A673 (cell line): ENCODE measurements at regions not wholly inside any gene's neighbourhood (a gene's known extent, or its start where the extent isn't known, plus 50 kb on each side); places are given as distances from the start of the nearest gene placed in this dataset.

Source experiments
- BruUV-seq: library from RNA; stranded (reverse); fragments of 400-500 nt; replicated peaks from 2 replicates; lab custom pipeline; 2021; lab: Mats Ljungman, UMichigan
- CTCF ChIA-PET: fragments of 300-600 bp; sonication (Branson Sonifier 250); formaldehyde crosslinking; loops from one replicate; lab custom pipeline; 2022; ENCODE audit warnings: antibody characterized with exemption; lab: Charles Lee
- POLR2A ChIA-PET: fragments of 300-600 bp; sonication (Branson Sonifier 250); formaldehyde crosslinking; loops from one replicate; lab custom pipeline; 2022; ENCODE audit warnings: antibody characterized with exemption; ENCODE audit not compliant: low non-redundant PET; lab: Charles Lee
- DNase-seq: peaks from one replicate; pipeline ENCODE4 v3.0.0-alpha.2; 2015; ENCODE audit warnings: low spot score
- H3K27ac ChIP-seq: fragments of 200-600 bp; sonication (generic); 2 replicates; pipeline ENCODE4 v1.5.1; 2016; ENCODE audit warnings: mixed run types, low read depth, mild to moderate bottlenecking, mixed read lengths, antibody characterized with exemption, low read length; ENCODE audit not compliant: poor library complexity, severe bottlenecking
- H3K27me3 ChIP-seq: fragments of 200-600 bp; sonication (generic); replicated peaks from 2 replicates; pipeline ENCODE4 v1.6.1; 2017; ENCODE audit warnings: mixed run types, low read depth, mild to moderate bottlenecking, mixed read lengths, antibody characterized with exemption, low read length; ENCODE audit not compliant: insufficient read depth, poor library complexity
- H3K36me3 ChIP-seq: fragments of 200-600 bp; sonication (generic); 2 replicates; pipeline ENCODE4 v1.6.1; 2016; ENCODE audit warnings: mixed run types, mild to moderate bottlenecking, mixed read lengths, antibody characterized with exemption, low read length; ENCODE audit not compliant: insufficient read depth, poor library complexity, severe bottlenecking
- H3K4me1 ChIP-seq: fragments of 200-600 bp; sonication (generic); 2 replicates; pipeline ENCODE4 v1.6.1; 2017; ENCODE audit warnings: mixed run types, mild to moderate bottlenecking, mixed read lengths, antibody characterized with exemption, low read length; ENCODE audit not compliant: insufficient read depth, poor library complexity, severe bottlenecking
- H3K4me3 ChIP-seq: fragments of 200-600 bp; sonication (generic); 2 replicates; pipeline ENCODE4 v1.5.1; 2016; ENCODE audit warnings: low read depth, mixed run types, mild to moderate bottlenecking, mixed read lengths, low read length; ENCODE audit not compliant: poor library complexity, severe bottlenecking
- H3K9me3 ChIP-seq: fragments of 200-600 bp; sonication (generic); 2 replicates; pipeline ENCODE4 v1.6.1; 2016; ENCODE audit warnings: mixed run types, low read depth, mild to moderate bottlenecking, mixed read lengths, antibody characterized with exemption, low read length; ENCODE audit not compliant: poor library complexity, severe bottlenecking
- EZH2 ChIP-seq: fragments of 200-600 bp; sonication (generic); IDR thresholded peaks from 2 replicates; pipeline ENCODE4 v1.6.1; 2017; ENCODE audit warnings: borderline replicate concordance, low read depth, mild to moderate bottlenecking, mixed read lengths, antibody characterized with exemption, low read length; ENCODE audit not compliant: poor library complexity, severe bottlenecking
- intact Hi-C: fragments of 100-400 bp; cut with micrococcal nuclease; formaldehyde crosslinking; loops from one replicate; pipeline ENCODE4 v1.10.0; 2022; ENCODE audit not compliant: unreplicated experiment
- TF ChIP-seq, protein P1 (sequence below): fragments of 300-800, 200-600 bp; sonication (generic); conservative IDR thresholded peaks from 2 replicates; pipeline ENCODE4 v1.5.1; 2017; ENCODE audit warnings: low read depth, mild to moderate bottlenecking, antibody characterized with exemption, low read length, moderate library complexity, mixed read lengths

- Histone ChIP-seq H3K9me3 (no peaks in the 10 kb centered on the region), H3K4me1 (peaks cover 71% of the 10 kb centered on the region), H3K36me3 (no peaks in the 10 kb centered on the region), H3K27me3 (no peaks in the 10 kb centered on the region), H3K27ac (peak overlapping the region; percentile 98), H3K4me3 (peak overlapping the region; percentile 37)
- CTCF ChIA-PET: interaction anchor here (0.7 to 2.5 kb wide), 4 partner anchors 12 to 314 kb away, joined by 3 to 29 read pairs (median 10); partner anchors contain the start of gene SSBP2
- no TSS peak for BruUV-seq
- POLR2A ChIA-PET: interaction anchor here (0.6 to 1.4 kb wide), 4 partner anchors 96 to 468 kb away, joined by 3 to 11 read pairs (median 8); partner anchors contain the start of gene SSBP2
- intact Hi-C loops: loop anchor here (1.0 to 5.0 kb wide), 7 partner anchors 64 to 426 kb away; partner anchors contain the start of genes ATG10 and SSBP2
- TF ChIP-seq, protein P1, sequence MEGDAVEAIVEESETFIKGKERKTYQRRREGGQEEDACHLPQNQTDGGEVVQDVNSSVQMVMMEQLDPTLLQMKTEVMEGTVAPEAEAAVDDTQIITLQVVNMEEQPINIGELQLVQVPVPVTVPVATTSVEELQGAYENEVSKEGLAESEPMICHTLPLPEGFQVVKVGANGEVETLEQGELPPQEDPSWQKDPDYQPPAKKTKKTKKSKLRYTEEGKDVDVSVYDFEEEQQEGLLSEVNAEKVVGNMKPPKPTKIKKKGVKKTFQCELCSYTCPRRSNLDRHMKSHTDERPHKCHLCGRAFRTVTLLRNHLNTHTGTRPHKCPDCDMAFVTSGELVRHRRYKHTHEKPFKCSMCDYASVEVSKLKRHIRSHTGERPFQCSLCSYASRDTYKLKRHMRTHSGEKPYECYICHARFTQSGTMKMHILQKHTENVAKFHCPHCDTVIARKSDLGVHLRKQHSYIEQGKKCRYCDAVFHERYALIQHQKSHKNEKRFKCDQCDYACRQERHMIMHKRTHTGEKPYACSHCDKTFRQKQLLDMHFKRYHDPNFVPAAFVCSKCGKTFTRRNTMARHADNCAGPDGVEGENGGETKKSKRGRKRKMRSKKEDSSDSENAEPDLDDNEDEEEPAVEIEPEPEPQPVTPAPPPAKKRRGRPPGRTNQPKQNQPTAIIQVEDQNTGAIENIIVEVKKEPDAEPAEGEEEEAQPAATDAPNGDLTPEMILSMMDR: no peak
- no peak for TF ChIP-seq EZH2
- DNase-seq: peak; percentile 98
These were observed 100.7 kb upstream of the SSBP2 start for GRCh38 chr5:81851481-81852178.

DNA sequence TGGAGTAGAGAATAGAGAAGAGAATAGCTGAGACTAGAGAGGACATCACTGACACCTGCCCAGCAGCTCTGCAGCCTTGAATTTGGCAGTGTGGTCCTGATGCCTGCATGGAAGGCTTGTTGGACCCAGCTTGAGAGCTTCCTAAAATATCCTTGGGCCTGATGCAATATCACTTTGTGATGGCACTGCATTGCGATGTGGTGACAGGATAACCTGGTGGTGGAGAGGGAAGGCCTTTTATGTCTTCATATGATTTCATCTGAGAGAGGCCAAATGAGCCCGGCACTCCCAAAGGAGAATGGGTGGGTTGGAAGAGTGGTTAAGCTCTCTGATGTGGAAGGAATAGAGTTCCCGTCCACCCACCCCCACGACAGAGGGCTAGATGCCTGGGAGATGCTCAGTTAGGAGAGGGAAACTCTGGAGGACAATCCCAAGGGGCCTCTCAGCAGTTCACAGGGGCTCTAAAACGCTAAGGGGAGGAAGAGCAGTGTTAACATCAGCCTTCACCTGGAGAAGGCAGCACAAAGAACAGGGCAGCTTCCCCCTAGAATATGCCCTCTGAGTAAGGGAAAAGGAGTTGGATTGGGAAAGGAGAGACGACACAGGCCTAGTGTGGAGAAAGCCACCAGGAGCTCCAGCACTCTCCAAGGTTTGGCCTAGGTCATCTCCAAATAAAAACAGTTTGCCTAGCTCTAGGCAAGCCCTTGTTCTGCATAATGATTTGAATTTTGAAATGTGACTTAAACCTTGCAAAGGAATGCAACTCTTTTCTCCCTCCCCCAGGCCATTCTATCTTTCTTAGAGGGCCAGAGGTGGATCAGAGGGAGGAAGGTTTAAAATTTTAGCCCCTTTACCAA, 99.8 kb upstream of the SSBP2 start:
- Histone ChIP-seq H3K4me3 (no peak overlapping the region), H3K4me1 (peaks cover 70% of the 10 kb centered on the region), H3K9me3 (no peaks in the 10 kb centered on the region), H3K27ac (peak overlapping the region; percentile 98), H3K27me3 (no peaks in the 10 kb centered on the region), H3K36me3 (no peaks in the 10 kb centered on the region)
- POLR2A ChIA-PET: interaction anchor here (0.7 to 1.4 kb wide), 2 partner anchors 99 to 100 kb away, joined by 3 to 11 read pairs; partner anchors contain the start of gene SSBP2
- CTCF ChIA-PET: interaction anchor here (2.1 to 2.5 kb wide), 2 partner anchors 100 to 315 kb away, joined by 15 to 29 read pairs; partner anchors contain the start of gene SSBP2
- intact Hi-C loops: loop anchor here (1.0 to 5.0 kb wide), 7 partner anchors 63 to 425 kb away; partner anchors contain the start of genes ATG10 and SSBP2
- no TSS peak for BruUV-seq
- DNase-seq: peak; percentile 18
- TF ChIP-seq, protein P1: no peak
- no peak for TF ChIP-seq EZH2

- DNase-seq: peak; percentile 66
- Histone ChIP-seq H3K27ac (peak overlapping the region; percentile 98), H3K4me3 (no peak overlapping the region), H3K4me1 (peaks cover 62% of the 10 kb centered on the region), H3K36me3 (no peaks in the 10 kb centered on the region), H3K27me3 (no peaks in the 10 kb centered on the region), H3K9me3 (no peaks in the 10 kb centered on the region)
- intact Hi-C loops: loop anchor here (2.0 to 5.0 kb wide), 3 partner anchors 122 to 377 kb away; partner anchors contain the start of gene ATG10
- TF ChIP-seq EZH2: no peak
- BruUV-seq: no TSS peak
- ChIA-PET CTCF (interaction anchor here (2.5 kb wide), 1 partner anchor 99 kb away, joined by 29 read pairs; the partner anchor contains the start of gene SSBP2), POLR2A (interaction anchor here (0.7 kb wide), 1 partner anchor 99 kb away, joined by 3 read pairs; the partner anchor contains the start of gene SSBP2)
These were observed 99.0 kb upstream of the SSBP2 start for GRCh38 chr5:81849770-81850367.
